ENCODE measurements at regions not wholly inside any gene's neighbourhood (a gene's known extent, or its start where the extent isn't known, plus 50 kb on each side); places are given as distances from the start of the nearest gene placed in this dataset.

DNA sequence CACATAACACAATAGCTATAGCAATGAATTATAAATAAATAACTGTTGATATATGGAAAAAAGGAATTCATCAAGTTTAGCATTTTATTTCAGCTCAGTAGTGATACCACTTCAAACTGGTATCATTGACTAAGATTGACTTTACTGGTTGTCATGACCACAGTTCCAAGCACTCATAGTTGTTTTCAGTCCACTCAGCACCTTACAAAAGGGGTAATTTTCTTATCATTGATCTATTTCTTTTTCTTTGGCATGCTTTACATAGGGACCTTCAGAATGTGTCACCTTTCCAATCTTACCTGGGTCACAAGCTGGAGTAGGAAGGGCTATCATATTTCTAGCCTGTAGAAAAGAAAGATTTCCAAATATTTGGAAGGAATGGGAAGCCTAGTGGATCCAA is 275.5 kb upstream of the TMEM229A start:
- Histone ChIP-seq H3K27ac (replicated peaks) (no peak overlapping the region), H3K4me3 (replicated peaks; ENCODE audit: insufficient read depth, low read length) (no peak overlapping the region), H3K27me3 (ENCODE audit: insufficient read depth, poor library complexity, severe bottlenecking) (no peaks in the 10 kb centered on the region)
- TF ChIP-seq GABPA (IDR thresholded peaks at IDR 0.05; ENCODE audit: low read depth), result no peak
- TF ChIP-seq, protein P1, sequence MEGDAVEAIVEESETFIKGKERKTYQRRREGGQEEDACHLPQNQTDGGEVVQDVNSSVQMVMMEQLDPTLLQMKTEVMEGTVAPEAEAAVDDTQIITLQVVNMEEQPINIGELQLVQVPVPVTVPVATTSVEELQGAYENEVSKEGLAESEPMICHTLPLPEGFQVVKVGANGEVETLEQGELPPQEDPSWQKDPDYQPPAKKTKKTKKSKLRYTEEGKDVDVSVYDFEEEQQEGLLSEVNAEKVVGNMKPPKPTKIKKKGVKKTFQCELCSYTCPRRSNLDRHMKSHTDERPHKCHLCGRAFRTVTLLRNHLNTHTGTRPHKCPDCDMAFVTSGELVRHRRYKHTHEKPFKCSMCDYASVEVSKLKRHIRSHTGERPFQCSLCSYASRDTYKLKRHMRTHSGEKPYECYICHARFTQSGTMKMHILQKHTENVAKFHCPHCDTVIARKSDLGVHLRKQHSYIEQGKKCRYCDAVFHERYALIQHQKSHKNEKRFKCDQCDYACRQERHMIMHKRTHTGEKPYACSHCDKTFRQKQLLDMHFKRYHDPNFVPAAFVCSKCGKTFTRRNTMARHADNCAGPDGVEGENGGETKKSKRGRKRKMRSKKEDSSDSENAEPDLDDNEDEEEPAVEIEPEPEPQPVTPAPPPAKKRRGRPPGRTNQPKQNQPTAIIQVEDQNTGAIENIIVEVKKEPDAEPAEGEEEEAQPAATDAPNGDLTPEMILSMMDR (IDR thresholded peaks at IDR 0.05; ENCODE audit: insufficient read depth, low read length), result no peak
- no peak for TF ChIP-seq SPI1 (IDR thresholded peaks at IDR 0.05; ENCODE audit: borderline replicate concordance, low read depth)
- TF ChIP-seq POLR2AphosphoS5 (IDR thresholded peaks at IDR 0.05; ENCODE audit: low read depth), result no peak
- TF ChIP-seq, protein P2, sequence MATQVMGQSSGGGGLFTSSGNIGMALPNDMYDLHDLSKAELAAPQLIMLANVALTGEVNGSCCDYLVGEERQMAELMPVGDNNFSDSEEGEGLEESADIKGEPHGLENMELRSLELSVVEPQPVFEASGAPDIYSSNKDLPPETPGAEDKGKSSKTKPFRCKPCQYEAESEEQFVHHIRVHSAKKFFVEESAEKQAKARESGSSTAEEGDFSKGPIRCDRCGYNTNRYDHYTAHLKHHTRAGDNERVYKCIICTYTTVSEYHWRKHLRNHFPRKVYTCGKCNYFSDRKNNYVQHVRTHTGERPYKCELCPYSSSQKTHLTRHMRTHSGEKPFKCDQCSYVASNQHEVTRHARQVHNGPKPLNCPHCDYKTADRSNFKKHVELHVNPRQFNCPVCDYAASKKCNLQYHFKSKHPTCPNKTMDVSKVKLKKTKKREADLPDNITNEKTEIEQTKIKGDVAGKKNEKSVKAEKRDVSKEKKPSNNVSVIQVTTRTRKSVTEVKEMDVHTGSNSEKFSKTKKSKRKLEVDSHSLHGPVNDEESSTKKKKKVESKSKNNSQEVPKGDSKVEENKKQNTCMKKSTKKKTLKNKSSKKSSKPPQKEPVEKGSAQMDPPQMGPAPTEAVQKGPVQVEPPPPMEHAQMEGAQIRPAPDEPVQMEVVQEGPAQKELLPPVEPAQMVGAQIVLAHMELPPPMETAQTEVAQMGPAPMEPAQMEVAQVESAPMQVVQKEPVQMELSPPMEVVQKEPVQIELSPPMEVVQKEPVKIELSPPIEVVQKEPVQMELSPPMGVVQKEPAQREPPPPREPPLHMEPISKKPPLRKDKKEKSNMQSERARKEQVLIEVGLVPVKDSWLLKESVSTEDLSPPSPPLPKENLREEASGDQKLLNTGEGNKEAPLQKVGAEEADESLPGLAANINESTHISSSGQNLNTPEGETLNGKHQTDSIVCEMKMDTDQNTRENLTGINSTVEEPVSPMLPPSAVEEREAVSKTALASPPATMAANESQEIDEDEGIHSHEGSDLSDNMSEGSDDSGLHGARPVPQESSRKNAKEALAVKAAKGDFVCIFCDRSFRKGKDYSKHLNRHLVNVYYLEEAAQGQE (IDR thresholded peaks at IDR 0.05; ENCODE audit: insufficient replicate concordance, low read depth), result no peak
- DNase-seq (ENCODE audit: low read depth in 1 of 2, low spot score in 1 of 2), result no peak

DNA sequence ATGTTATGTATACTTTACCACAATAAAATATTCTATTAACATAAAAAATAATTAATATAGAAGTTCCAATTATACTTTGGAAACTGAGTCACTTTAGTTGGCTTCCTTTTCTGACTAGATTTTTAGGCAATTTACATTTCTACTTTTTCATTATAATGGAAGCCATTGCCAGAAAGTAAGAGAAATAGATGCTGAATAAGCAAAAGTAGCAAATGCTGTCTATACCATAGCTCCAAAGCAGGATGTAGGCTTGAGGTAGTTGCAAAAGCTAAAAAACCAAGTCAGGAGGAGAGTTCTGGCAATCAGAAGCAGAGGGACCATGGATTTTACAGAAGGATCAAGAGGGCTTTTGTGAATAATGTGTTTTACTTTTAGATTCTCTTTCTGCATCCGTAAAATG is 262.4 kb upstream of the TMEM229A start:
- TF ChIP-seq POLR2AphosphoS5 (IDR thresholded peaks at IDR 0.05; ENCODE audit: low read depth) (no peak), SPI1 (IDR thresholded peaks at IDR 0.05; ENCODE audit: borderline replicate concordance, low read depth) (no peak), GABPA (IDR thresholded peaks at IDR 0.05; ENCODE audit: low read depth) (no peak)
- TF ChIP-seq, protein P2 (IDR thresholded peaks at IDR 0.05; ENCODE audit: insufficient replicate concordance, low read depth), result no peak
- TF ChIP-seq, protein P1 (IDR thresholded peaks at IDR 0.05; ENCODE audit: insufficient read depth, low read length), result no peak
- Histone ChIP-seq H3K27ac (replicated peaks) (no peak overlapping the region), H3K27me3 (ENCODE audit: insufficient read depth, poor library complexity, severe bottlenecking) (no peaks in the 10 kb centered on the region), H3K4me3 (replicated peaks; ENCODE audit: insufficient read depth, low read length) (no peak overlapping the region)
- no peak for DNase-seq (ENCODE audit: low read depth in 1 of 2, low spot score in 1 of 2)

DNA sequence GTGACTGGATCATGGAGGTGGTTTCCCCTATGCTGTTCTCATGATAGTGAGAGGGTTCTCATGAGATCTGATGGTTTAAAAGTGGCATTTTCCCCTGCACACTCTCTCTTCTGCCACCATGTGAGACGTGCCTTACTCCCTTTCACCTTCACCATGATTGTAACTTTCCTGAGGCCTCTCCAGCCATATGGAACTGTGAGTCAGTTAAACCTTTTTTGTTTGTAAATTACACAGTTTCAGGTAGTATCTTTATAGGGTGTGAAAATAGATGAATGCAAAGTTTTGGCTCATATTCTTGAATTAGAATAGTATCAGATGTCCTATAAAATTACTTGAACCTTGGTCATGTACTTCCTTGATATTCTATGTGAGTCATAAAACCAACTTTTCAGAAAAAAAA is 252.1 kb upstream of the TMEM229A start:
- TF ChIP-seq GABPA (IDR thresholded peaks at IDR 0.05; ENCODE audit: low read depth) (no peak), POLR2AphosphoS5 (IDR thresholded peaks at IDR 0.05; ENCODE audit: low read depth) (no peak)
- TF ChIP-seq, protein P2 (IDR thresholded peaks at IDR 0.05; ENCODE audit: insufficient replicate concordance, low read depth), result no peak
- no peak overlapping the region for H3K27ac ChIP-seq (replicated peaks)
- no peak overlapping the region for H3K4me3 ChIP-seq (replicated peaks; ENCODE audit: insufficient read depth, low read length)
- DNase-seq (ENCODE audit: low read depth in 1 of 2, low spot score in 1 of 2), result no peak
- H3K27me3 ChIP-seq (ENCODE audit: insufficient read depth, poor library complexity, severe bottlenecking), result no peaks in the 10 kb centered on the region

Data from HL-60 (cell line).